SK-N-MC (cell line): ENCODE measurements at regions not wholly inside any gene's neighbourhood (a gene's known extent, or its start where the extent isn't known, plus 50 kb on each side); places are given as distances from the start of the nearest gene placed in this dataset.

ENCODE experiments used
- DNase-seq: peaks from one replicate; pipeline ENCODE4 v3.0.0-alpha.2; 2011; ENCODE audit warnings: low read depth, low spot score
- H3K27ac ChIP-seq: fragments of 200-600 bp; sonication (generic); 2 replicates; pipeline ENCODE4 v1.5.1; 2016; ENCODE audit warnings: mixed run types
- H3K36me3 ChIP-seq: fragments of 200-600 bp; sonication (generic); 2 replicates; pipeline ENCODE4 v1.6.1; 2017; ENCODE audit warnings: antibody characterized with exemption, low read length, mixed read lengths; ENCODE audit not compliant: insufficient read depth
- H3K4me3 ChIP-seq: fragments of 200-600 bp; sonication (generic); 2 replicates; pipeline ENCODE4 v1.5.1; 2016
- H3K9ac ChIP-seq: fragments of 200-600 bp; sonication (generic); 2 replicates; pipeline ENCODE4 v1.8.0; 2017; ENCODE audit warnings: mixed run types, mixed read lengths; ENCODE audit not compliant: insufficient read length
- H3K9me3 ChIP-seq: fragments of 200-600 bp; sonication (generic); 2 replicates; pipeline ENCODE4 v1.6.1; 2017; ENCODE audit warnings: low read depth, mild to moderate bottlenecking, antibody characterized with exemption, low read length, moderate library complexity, mixed read lengths
- EZH2 ChIP-seq: fragments of 200-600 bp; sonication (generic); IDR thresholded peaks from one replicate; pipeline ENCODE4 v1.6.1; 2017; ENCODE audit warnings: antibody characterized with exemption
- FOXP2 ChIP-seq: optimal IDR thresholded peaks from 2 replicates; pipeline ENCODE3; 2011; ENCODE audit warnings: mild to moderate bottlenecking, moderate library complexity; ENCODE audit not compliant: insufficient read depth; ENCODE audit errors: extremely low read length, control extremely low read depth
- POLR2AphosphoS5 ChIP-seq: IDR thresholded peaks from 2 replicates; pipeline ENCODE4 v1.6.1; 2012; ENCODE audit warnings: mild to moderate bottlenecking, low read depth, low read length, borderline replicate concordance

GRCh38 chr21:27380303-27380702 is 413.4 kb upstream of the ADAMTS5 start:
- DNase-seq: no peak
- no peak for TF ChIP-seq POLR2AphosphoS5
- TF ChIP-seq EZH2: no peak
- TF ChIP-seq FOXP2: no peak
- H3K27ac ChIP-seq: no peak overlapping the region
- no peak overlapping the region for H3K4me3 ChIP-seq
- H3K36me3 ChIP-seq: no peaks in the 10 kb centered on the region
- H3K9me3 ChIP-seq: no peaks in the 10 kb centered on the region
- H3K9ac ChIP-seq: no peak overlapping the region

- no peaks in the 10 kb centered on the region for H3K9me3 ChIP-seq
- H3K4me3 ChIP-seq: no peak overlapping the region
- H3K36me3 ChIP-seq: no peaks in the 10 kb centered on the region
- no peak overlapping the region for H3K27ac ChIP-seq
- DNase-seq: no peak
- TF ChIP-seq POLR2AphosphoS5: no peak
- no peak for TF ChIP-seq FOXP2
- no peak for TF ChIP-seq EZH2
- no peak overlapping the region for H3K9ac ChIP-seq
Measured at GRCh38 chr21:27379354-27379753, 412.5 kb upstream of the ADAMTS5 start.

- H3K27ac ChIP-seq: no peak overlapping the region
- H3K9ac ChIP-seq: no peak overlapping the region
- H3K4me3 ChIP-seq: no peak overlapping the region
- TF ChIP-seq EZH2 (no peak), FOXP2 (no peak), POLR2AphosphoS5 (no peak)
- H3K36me3 ChIP-seq: no peaks in the 10 kb centered on the region
- no peak for DNase-seq
- H3K9me3 ChIP-seq: no peaks in the 10 kb centered on the region
Measured at GRCh38 chr21:27372381-27372780, 405.5 kb upstream of the ADAMTS5 start.

- Histone ChIP-seq H3K4me3 (no peak overlapping the region), H3K36me3 (no peaks in the 10 kb centered on the region), H3K9me3 (no peaks in the 10 kb centered on the region), H3K9ac (no peak overlapping the region), H3K27ac (no peak overlapping the region)
- no peak for DNase-seq
- TF ChIP-seq FOXP2: no peak
- TF ChIP-seq EZH2: no peak
- no peak for TF ChIP-seq POLR2AphosphoS5
Measured at GRCh38 chr21:27371975-27372331, 405.1 kb upstream of the ADAMTS5 start.

- no peak for DNase-seq
- Histone ChIP-seq H3K4me3 (no peak overlapping the region), H3K36me3 (no peaks in the 10 kb centered on the region), H3K27ac (no peak overlapping the region), H3K9me3 (no peaks in the 10 kb centered on the region), H3K9ac (no peak overlapping the region)
- no peak for TF ChIP-seq FOXP2
- TF ChIP-seq POLR2AphosphoS5: no peak
- no peak for TF ChIP-seq EZH2
Measured at GRCh38 chr21:27371115-27371974, 404.5 kb upstream of the ADAMTS5 start.

- no peak overlapping the region for H3K9ac ChIP-seq
- TF ChIP-seq EZH2 (no peak), FOXP2 (no peak), POLR2AphosphoS5 (no peak)
- no peak for DNase-seq
- H3K36me3 ChIP-seq: no peaks in the 10 kb centered on the region
- no peaks in the 10 kb centered on the region for H3K9me3 ChIP-seq
- H3K4me3 ChIP-seq: no peak overlapping the region
- no peak overlapping the region for H3K27ac ChIP-seq
Measured at GRCh38 chr21:27369978-27370571, 403.2 kb upstream of the ADAMTS5 start.

GRCh38 chr21:27369234-27369633 is 402.3 kb upstream of the ADAMTS5 start:
- DNase-seq: no peak
- Histone ChIP-seq H3K4me3 (no peak overlapping the region), H3K9me3 (no peaks in the 10 kb centered on the region), H3K36me3 (no peaks in the 10 kb centered on the region), H3K9ac (no peak overlapping the region), H3K27ac (no peak overlapping the region)
- no peak for TF ChIP-seq EZH2
- no peak for TF ChIP-seq FOXP2
- no peak for TF ChIP-seq POLR2AphosphoS5

GRCh38 chr21:27366646-27367235 is 399.9 kb upstream of the ADAMTS5 start:
- TF ChIP-seq EZH2 (no peak), FOXP2 (no peak), POLR2AphosphoS5 (no peak)
- Histone ChIP-seq H3K36me3 (no peaks in the 10 kb centered on the region), H3K4me3 (no peak overlapping the region), H3K9me3 (no peaks in the 10 kb centered on the region), H3K27ac (no peak overlapping the region), H3K9ac (no peak overlapping the region)
- DNase-seq: no peak

GRCh38 chr21:27366036-27366435 is 399.1 kb upstream of the ADAMTS5 start:
- H3K36me3 ChIP-seq: no peaks in the 10 kb centered on the region
- no peak overlapping the region for H3K27ac ChIP-seq
- DNase-seq: no peak
- no peak overlapping the region for H3K9ac ChIP-seq
- H3K4me3 ChIP-seq: no peak overlapping the region
- no peak for TF ChIP-seq POLR2AphosphoS5
- TF ChIP-seq FOXP2: no peak
- no peak for TF ChIP-seq EZH2
- H3K9me3 ChIP-seq: no peaks in the 10 kb centered on the region
